HG02623 (cell line): ENCODE measurements at regions not wholly inside any gene's neighbourhood (a gene's known extent, or its start where the extent isn't known, plus 50 kb on each side); places are given as distances from the start of the nearest gene placed in this dataset.
A peak's percentile ranks its signal among the peaks of the same experiment; 100 is the strongest.

Experiments
- ATAC-seq: cut with Tn5 transposase; IDR thresholded peaks from one replicate; pipeline ENCODE4 v1.9.1; 2021; ENCODE audit warnings: moderate library complexity; ENCODE audit not compliant: unreplicated experiment

DNA sequence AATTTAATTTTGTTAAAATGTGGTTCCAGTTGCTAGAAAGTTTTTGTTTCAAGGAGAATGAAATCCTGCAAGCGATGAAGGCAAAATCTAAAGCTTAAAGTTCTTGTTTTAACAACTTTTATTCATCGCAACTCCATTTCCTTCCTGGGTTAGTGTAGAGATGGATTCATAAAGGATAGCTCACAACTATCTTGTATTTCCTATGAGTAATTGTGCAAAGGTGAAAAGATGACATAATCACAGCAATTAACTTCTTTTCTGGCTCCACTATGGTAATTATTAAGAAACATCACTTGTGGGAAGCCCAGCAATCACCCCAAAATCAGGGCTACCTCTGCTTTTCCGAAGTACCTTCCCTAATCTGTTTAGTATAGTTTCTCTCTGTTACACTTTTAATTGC lies 80.8 kb upstream of the SEMA6A start:
- no peak for ATAC-seq

DNA sequence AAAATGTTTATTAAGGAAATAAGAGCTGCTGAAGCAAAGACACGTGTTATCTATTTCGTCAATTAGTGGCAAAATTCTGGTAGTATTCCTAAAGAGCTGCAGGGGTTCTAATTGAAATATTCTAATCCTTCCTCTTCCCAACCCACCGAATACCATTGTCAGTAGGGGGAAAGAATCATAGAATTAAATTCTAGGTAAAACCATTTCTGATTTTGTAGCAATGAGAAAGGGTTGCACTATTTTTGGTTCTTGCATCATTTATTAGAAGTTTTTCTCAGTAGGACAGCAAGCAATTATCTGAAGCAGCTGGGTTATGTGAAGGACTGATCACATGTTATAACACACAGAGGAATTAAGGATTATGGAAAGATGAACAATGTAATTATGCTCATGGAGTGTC lies 80.3 kb upstream of the SEMA6A start:
- no peak for ATAC-seq

DNA sequence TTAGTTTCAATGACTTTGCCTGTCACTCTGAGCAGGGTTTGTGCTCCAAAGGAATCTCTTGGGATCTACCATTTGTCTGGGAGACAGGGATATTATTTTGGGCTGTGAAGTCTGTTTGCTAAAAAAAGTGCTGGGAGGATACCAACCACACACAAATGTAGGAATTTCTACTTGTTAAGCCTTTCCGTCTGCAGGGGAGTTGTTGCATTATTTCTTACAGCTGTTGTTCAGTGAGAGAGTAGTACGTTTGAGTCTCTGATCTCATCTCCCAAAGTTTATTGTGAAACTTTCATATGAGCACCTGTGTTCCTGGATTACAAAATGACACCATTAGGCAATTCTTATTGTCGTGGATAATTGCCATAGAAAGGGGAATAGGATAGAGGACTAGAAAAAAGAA lies 78.3 kb upstream of the SEMA6A start:
- no peak for ATAC-seq

DNA sequence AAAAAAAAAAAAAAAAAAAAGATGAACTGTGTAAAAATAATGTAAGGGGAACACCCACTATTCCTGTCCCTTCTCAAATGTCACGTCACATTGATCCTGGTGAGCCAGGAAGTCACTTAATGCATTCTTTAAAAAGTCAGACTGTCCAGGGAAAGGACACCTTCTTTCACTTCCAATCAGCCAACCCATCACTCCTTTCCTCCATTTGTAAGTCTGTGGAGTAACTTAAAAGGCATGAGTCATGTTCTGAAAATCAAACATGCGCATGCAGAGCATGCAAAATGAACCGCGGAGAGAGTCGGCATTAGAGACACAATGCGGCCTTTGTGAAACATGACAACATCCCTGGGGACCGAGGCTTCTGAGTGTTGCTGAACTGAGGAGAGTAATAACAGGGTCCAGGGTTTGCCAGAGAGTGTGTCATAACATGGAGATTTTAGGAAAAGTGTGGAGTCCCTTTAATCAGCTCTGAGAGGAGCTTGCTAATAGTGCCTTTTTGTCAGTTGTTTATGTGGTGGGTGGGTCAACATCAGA lies 77.6 kb upstream of the SEMA6A start:
- peak; percentile 69 for ATAC-seq

DNA sequence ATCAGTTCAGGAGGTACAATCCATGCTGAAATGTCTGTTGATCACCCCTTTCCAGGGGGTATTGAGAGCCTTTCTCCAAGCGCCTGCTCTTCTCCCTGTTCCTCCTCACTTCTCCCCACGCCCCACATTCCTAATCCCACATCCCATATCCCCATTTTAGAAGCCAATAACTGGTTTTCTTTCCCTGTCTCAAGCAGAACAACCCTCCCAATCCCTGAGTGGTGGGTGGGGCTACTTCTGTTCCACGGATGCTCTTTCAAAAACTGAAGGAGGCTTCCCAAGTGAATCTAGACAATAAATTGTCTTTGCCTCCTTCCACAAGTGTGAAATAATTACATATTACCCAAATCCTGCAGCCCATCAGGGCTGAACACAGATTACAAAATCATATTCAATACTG lies 77.0 kb upstream of the SEMA6A start:
- ATAC-seq = no peak

DNA sequence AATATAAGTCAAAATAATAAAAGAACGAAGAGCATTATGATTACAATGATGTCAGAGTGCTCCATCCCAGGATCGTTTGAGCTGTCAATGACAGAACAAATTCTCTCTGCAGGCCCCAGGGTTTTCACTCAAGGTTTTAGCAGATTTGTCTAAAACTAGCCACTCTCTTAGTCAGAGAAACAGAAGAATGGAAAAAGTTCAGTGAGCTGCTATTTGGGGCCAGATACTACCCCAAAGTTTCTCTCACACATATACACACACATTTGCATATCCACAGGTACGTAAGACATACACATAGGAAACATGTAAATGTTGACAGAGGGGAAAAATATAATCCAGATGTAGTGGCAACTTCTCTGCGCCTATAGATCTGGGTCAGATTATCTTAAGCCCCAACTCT lies 76.3 kb upstream of the SEMA6A start:
- ATAC-seq = no peak

DNA sequence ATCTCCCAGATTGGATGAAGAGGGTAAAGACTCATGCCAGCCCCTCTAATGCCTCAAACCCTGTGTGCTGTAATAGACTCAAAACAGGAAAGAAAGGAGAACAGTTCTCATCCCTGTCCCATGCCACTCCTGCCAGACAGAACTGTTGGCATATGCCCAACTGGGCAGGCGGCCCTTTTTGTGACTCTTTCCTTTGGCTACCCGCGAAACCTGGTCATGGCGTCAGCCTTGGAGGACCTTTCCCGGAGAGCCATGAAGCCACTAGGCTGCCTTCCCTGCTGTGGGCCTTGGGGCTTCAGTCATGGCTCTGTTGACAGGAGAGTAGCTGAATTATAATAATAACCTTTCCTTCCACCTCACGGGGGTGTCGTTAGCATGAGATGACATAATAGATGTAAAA lies 75.9 kb upstream of the SEMA6A start:
- ATAC-seq = no peak

DNA sequence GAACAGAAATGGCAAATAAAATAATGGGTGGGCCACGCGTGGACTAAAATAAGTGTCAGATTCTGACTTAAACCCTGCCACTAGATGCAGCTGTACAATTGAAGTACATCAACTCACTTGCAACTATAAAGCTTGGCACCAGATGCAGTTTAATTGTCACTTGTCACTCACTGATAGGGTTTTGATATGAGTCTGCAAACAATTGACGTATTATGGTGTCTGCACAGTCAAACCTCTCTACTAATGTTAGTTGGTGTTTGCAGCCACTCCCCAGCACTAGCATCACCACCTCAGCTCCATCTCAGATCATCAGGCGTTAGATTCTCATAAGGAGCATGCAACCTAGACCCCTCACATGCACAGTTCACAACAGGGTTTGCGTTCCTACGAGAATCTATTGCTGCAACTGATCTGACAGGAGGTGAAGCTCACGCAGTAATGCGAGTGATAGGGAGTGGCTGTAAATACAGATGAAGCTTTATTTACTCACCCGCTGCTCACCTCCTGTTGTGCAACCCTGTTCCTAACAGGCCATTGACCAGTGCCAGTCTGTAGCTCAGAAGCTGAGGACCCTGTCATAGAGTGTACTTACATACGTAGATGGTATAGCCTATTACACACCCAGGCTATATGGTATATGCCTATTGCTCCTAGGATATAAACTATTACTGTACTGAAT lies 72.1 kb upstream of the SEMA6A start:
- no peak for ATAC-seq

DNA sequence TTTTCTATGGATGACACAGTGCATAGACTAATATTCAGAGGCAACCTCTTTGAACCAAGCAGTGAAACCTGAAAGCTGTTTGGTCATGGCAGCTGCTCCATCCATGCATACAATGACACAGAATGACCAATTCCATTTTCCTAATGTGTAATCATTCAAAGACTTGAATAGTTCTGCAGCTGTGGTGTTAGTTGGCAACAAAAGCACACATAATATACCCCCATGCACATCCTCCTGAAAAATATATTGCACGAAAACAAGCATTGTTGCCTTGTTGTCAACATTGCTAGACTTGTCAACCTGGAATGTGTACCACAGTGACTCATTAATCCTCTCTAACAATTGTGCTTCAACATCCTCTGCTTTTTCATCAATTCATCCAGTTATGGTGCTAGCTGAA lies 71.0 kb upstream of the SEMA6A start:
- no peak for ATAC-seq

DNA sequence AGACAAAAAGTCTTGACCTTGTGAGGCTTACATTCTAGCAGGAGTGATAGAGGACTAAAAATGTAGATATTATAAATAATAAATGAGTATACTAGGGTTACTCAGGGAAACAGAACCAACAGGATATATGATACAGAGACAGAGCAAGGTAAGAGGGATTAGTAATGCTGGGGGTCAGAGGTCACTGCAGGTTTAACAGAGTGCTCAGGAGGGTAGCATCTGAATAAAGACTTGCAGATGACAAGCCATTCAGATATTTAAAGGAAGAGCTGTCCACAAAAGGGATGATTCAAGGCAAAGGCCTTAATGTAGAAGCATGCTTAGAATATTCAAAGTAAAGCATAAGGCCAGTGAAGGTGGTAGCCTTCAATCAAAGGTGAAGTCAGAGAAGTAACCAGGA lies 65.6 kb upstream of the SEMA6A start:
- no peak for ATAC-seq

DNA sequence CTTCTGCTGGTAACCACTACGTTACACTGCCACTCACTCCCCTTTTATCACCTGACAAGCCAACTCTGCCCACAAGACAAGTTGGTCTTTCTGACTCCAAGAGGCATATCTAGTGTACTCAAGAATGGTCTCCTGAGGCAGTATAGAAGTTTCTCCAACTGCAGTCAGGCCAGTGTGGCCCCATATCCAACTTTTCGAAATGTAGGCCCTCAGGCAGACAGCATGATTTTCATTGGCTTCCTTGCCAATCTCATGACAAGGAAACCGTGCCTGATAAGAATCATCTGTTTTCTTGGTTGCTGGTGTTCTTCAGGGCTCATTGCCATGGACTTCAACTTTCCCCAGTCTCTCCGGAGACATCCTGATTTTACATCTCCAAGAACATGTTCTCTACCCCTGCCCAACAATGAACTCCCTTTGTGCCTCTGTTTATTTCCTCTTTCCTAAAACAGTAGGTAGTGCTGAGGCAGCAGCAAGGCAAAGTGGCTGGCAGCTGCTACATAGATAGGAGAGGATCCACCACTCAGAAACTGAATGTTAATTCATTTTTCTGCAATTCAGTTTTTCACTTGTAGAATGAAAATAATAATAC lies 62.6 kb upstream of the SEMA6A start:
- ATAC-seq = no peak

DNA sequence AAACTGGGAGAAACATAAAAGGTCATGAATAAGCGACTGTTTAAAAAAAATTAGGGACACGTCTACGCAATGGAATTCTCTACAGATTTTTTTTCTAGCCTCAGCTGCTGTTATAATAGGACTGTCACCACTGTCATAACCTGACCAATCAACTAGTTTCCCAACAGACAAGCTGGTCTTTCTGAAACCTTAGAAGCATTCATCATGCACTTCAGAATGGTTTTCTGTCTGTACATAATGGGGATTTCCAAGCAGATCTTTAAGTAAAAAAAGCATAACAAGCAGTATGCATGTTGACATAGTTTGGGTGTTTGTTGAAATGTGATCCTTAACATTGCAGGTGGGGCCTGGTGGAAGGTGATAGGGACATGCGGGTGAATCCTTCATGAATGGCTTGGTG lies 58.3 kb upstream of the SEMA6A start:
- no peak for ATAC-seq

DNA sequence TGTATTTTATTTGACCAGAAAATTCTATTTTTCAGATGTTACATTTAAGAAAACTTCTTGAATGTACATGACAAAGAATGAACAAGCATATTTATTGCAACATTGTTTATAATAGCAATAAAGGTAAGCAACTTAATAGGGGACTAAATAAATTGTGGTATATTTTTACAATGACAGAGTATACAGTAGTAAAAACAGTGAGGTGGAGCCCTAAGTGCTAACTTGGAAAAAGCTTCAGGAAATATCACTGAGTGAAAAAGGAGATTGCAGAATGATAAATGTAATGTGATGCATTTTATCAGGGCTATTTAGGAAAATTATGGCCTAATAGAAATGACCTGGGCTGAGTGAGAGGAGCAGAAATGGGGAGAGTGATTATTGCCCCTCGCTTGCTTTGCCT lies 56.5 kb upstream of the SEMA6A start:
- no peak for ATAC-seq

DNA sequence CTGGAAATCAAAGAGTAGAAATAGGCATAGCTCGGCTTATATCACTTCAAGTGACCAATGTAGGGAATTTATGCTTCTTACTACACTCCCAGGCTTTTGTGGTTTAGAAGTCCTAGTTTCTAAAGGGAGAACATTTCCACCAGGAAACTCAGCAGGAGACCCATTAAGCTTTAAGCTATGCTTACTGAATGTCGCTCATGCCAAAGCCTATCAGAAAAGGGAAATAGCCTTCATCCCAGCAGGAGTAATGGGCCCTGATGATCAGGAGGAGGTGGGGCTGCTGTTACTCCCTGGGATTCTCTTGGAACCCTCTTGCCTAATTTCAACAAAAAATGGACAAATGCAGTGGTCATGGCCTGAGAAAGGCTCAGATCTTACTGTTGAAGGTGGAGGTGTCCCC lies 54.5 kb upstream of the SEMA6A start:
- no peak for ATAC-seq

DNA sequence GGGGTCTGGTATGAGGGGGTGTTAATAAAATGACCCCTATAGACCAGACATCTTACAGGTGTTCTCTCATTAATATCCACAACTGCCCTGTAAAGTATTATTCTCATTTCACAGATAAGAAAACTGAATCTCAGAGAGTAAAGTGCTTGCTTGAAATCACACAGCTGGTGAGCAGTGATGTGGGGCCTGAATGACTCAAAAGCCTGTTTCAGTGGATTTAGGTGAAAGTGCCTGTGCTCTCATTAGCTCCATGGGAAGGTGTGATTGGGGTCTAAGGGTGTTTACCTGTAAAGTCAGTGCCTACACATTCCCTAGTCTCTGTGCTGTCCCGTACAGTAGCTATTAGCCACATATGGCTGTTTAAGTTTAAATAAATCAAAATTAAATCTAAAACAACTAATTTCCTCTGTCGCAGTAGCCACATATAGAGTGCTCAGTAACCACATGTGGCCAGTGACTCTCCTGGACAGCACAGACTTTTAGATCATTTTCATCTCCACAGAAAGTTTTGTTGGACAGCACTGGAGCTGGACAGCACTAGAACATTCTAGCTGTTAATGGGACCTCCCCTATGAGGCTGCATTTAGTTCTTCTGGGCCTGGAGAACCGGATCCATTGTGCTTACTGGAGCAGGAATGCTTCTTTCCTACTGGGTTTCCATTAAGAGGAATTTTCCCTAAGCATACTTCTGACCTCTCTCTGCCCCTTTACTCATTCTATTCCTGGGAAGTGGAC lies 52.5 kb upstream of the SEMA6A start:
- ATAC-seq = peak; percentile 85

DNA sequence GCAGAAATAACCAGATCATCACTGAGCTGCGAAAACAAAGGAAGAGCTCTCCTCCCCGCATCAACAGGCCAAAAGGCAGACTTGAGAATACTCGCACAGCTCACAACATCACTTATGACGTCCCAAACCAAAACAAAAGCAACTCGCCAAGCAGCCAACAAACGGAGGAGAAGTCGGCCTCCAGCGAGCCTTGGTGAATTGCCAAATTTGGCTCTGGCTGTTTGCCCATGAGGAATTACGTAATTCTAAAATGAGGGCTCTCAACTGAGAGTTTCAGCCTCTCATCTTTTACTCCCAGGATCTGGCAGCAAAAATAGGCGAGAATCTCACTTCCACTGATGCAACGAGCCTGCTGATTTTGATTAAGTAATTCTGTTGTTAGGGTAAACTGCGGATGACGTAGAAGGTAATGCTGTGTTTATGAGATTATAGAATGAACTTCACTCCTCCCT lies 51.7 kb upstream of the SEMA6A start:
- ATAC-seq = no peak
